Raji (cell line): ENCODE measurements at regions not wholly inside any gene's neighbourhood (a gene's known extent, or its start where the extent isn't known, plus 50 kb on each side); places are given as distances from the start of the nearest gene placed in this dataset.

ENCODE experiments used
- POLR2A ChIP-seq: IDR thresholded peaks from 2 replicates; pipeline ENCODE4 v1.6.1; 2011; ENCODE audit warnings: low read depth, low read length, control low read depth; ENCODE audit not compliant: insufficient read depth

- TF ChIP-seq POLR2A = no peak
Observed at GRCh38 chr10:124287791-124288190, 130.9 kb downstream of the OAT start.

DNA sequence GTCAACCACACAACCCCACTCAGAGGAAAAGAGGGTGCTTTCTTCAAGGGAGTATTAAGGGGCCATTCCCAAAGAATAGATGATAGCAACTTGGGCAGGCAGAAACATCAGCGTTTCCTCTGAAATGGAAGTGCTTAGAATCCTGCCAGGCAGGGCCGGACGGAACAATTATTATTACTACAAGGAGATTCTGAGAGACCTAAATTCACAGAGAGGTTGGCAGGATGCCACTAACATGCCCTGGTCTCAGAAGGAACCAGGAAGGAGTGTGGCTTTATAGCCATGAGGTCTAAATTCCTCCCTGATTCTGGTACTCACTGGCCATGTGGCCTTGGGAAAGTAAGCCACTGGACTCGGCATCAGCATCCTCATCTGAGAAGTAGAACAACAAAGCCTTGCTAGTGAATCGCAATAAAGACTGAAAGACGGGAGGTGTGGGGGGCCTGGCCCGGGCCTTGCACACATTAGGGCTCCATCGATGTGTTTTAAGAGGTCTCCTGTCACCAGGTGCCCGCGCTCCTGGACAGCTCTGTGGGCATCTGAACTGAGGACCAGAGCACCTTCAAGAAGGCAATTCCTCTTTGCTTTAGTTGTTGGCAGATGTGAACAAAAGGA, 131.5 kb downstream of the OAT start:
- TF ChIP-seq POLR2A = no peak

GRCh38 chr10:124286621-124287020, 132.1 kb downstream of the OAT start:
- no peak for TF ChIP-seq POLR2A

- no peak for TF ChIP-seq POLR2A
Observed at GRCh38 chr10:124285587-124286527, 132.9 kb downstream of the OAT start.

DNA sequence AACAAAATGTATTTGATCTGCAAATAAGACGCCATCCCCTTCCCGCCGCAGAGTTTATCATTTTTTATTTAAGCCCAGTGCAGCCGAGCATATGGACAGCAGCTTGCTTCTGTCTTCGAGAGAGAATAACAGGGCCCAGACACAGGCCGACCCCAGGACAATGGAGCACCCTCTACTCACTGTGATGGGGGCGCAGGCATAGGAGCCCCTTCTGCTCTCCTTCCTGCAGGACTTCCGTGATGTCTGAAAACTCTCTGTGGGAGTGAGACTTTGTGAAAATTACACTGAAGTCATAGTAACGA, 134.8 kb downstream of the OAT start:
- TF ChIP-seq POLR2A = no peak

DNA sequence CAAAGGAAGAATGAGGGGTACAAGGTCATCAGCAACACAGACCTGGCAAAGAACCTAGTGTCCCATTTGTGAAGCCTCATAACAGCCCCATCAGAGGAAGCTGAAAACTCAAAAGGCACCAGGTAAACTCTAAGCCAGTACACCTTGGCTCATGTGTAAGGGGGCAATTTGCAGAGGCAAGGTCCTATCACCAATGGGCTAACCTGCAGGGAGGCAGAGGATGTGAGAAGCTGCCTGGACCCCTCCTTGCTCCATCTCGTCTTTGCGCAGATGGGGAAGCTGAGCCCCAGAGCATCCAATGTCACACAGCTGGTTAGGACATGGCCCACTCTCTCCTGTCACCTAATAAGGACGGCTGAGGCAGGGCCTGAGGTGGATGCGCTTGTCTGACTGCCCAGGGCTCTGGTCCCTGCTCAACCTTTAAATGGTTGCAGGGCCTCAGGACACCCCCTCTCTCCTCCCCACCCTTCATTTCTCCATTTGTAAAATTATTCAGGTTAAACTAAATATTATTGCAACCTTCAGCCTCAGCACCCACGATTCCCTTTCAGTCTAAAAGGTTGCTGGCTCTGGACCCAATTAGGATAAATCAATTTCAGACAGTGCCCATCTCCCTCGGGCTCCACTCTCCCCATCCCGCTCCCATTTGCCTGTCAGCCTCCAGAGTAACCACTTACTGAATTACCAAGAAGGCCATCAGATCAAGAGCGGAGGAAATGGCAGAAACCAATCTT, 135.3 kb downstream of the OAT start:
- no peak for TF ChIP-seq POLR2A

DNA sequence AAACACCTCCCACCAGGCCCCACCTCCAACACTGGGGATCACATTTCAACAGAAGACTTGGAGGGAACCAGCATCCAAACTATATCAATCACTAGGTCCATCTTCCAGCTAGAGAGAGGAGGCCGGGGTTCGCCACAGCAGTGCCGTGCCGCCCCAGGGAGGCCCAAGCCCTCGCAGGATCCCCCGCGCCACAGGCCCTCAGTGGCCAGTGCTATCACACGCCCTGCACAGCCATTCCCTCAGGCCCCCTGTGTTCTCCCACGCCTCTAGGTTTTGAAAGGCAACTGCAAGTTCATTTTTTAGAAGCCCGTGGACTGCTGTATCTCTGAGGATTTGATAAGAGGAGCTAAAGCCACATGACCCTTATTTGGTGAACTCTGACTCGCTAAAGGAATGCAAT, 136.4 kb downstream of the OAT start:
- no peak for TF ChIP-seq POLR2A

GRCh38 chr10:124281666-124282065, 137.1 kb downstream of the OAT start:
- TF ChIP-seq POLR2A = no peak

DNA sequence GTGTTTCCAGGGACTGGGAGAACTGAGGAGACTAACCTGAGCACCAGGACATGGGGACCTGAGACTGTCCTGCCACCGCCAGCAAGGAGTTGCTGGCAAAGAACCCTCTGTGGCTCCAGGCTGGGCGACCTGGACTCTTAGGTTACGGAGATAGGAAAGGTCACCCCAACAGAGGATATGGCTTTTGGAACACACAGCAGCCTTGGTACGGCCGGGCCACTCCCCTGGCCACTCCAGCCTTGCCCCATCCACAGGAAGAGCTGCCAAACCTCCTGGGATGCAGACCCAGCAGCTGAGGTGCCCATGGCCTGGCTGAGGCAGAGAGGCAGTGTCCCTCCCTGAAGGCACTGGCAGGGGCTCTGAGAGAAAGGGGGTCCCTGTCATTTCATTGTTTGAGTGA, 137.8 kb downstream of the OAT start:
- TF ChIP-seq POLR2A = no peak

GRCh38 chr10:124279882-124280281, 138.8 kb downstream of the OAT start:
- TF ChIP-seq POLR2A = no peak

- TF ChIP-seq POLR2A = no peak
Observed at GRCh38 chr10:124279298-124279697, 139.4 kb downstream of the OAT start.

DNA sequence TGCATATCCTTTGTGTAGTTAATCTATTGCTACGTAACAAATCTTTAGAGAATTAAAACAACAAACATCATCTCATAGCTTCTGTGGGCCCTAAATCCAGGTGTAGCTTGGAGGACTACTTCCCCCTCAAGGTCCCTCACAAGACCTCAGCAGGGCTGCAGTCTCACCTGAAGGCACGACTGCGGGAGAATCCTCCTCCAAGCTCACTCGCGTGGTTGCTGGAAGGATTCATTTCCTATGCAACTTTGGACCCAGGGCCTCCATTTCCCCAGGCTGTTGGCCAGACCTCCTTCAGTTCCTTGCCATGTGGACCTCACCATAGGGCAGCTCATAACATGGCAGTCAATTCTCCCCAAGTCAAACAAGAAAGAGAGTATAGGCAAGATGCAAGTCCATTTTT, 140.4 kb downstream of the OAT start:
- TF ChIP-seq POLR2A = no peak

GRCh38 chr10:124273141-124273540, 145.6 kb downstream of the OAT start:
- TF ChIP-seq POLR2A = no peak

GRCh38 chr10:124271676-124272075, 147.0 kb downstream of the OAT start:
- TF ChIP-seq POLR2A = no peak

DNA sequence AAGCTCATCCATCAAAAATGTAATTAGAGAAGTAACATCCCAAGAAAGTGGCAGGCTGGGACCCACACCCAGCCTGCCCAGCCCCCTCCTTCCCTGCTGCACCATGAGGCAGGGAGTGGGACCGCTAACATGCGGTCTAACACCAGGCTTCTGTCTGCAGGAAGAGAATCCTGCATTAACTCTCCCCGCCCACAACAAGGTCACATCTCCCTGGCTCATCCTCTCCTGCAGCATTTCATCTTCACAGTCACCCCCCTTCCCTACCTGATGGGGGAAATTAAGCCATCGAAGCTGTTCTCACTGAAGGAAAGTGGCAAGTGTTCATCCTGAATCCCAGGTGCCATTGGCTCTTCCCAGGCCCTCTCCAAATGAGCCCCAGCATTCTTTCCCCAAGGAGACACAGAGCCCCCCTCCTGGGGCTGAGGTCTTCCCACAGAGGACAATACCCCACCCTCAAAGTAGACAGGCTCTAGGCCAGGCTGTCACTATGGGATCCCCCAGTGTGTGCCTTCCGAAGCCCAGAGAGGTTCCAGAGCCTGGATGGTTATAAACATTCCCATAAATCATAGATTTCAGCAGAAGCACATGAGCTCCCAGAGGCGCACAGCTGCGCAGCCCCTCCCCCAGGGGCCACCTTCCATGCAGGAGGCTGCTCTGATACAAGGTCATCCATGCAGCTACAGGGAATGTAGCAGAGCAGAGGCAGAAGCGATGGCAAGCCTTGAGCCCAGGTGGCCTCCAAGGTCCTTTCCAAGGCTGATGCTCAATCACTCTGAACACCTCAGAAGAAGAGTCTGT, 148.0 kb downstream of the OAT start:
- no peak for TF ChIP-seq POLR2A
